ENCODE measurements at regions not wholly inside any gene's neighbourhood (a gene's known extent, or its start where the extent isn't known, plus 50 kb on each side); places are given as distances from the start of the nearest gene placed in this dataset.
"Not testable (repeated sequence)": the region's sequence is repeated elsewhere in the genome, so short reads cannot be mapped to it uniquely, and the experiment has no call there.

DNA sequence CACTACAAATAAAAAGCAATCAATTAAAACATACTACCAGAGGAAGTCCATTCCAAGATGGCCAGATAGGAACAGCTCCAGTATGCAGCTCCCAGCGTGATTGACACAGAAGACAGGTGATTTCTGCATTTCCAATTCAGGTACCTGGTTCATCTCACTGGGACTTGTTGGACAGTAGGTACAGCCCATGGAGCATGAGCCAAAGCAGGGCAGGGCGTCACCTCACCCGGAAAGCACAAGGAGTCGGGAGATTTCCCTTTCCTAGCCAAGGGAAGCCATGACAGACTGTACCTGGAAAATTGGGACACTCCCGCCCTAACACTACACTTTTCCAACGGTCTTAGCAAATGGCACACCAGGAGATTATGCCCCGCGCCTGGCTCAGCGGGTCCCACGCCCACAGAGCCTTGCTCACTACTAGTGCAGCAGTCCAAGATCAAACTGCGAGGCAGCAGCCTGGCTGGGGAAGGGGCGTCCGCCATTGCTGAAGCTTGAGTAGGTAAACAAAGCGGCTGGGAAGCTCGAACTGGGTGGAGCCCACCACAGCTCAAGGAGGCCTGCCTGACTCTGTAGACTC, 106.0 kb downstream of the BUD13 start:
- not testable (repeated sequence) for DNase-seq

DNA sequence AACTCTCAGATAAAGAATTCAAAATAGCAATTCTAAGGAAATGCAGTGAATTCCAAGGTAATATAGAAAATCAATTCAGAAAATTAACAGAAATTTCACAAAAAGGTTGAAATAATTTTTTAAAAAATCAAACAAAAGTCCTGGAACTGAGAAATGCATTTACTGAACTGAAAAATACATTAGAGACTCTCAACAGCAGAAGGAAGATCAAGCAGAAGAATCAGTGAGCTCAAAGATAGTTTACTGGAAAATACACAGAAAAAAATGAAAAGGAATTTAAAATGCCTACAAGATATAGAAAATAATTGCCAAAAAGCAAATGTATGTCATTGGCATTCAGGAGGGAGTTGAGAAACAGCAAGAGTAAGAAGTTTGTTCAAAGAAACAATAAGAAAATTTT, 107.3 kb downstream of the BUD13 start:
- no peak for DNase-seq

DNA sequence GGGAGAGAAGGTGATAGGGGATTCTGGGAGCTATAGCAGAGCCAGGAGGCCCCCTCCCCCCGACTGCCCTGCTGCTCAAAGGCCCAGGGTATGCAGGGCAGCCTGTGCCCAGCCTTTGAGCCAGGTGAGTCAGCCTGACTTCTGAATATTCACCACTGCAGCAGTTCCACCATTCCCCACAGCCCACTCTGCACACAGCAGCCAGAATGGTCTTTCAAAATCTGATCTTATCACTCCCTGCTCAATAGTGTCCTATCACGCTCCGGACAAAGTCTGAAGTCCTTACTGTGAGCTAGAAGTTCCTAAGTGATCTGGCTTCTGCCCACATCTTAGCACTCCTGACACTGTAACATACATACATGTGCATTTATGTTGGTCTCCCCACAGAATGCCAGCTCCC, 111.7 kb downstream of the BUD13 start:
- no peak for DNase-seq

DNA sequence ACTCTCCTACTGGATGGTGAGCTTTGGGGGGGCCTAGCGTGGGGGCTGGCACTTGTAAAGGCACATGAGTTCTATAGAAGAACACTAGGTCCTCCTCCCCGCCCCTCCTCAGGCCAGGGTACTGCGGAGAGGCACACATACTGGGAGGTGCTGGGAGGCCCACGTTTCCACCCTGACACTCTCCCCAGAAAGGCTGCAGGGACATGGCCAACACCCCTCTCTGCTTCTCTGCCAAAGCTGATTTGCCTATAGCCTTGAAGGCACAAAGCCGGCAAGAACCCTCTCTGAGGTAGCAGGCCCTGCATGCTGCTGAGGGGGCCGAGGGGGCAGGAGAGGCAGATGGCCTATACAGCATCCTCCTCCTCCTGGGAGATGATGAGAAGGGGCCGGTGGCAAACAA, 112.8 kb downstream of the BUD13 start:
- no peak for DNase-seq

DNA sequence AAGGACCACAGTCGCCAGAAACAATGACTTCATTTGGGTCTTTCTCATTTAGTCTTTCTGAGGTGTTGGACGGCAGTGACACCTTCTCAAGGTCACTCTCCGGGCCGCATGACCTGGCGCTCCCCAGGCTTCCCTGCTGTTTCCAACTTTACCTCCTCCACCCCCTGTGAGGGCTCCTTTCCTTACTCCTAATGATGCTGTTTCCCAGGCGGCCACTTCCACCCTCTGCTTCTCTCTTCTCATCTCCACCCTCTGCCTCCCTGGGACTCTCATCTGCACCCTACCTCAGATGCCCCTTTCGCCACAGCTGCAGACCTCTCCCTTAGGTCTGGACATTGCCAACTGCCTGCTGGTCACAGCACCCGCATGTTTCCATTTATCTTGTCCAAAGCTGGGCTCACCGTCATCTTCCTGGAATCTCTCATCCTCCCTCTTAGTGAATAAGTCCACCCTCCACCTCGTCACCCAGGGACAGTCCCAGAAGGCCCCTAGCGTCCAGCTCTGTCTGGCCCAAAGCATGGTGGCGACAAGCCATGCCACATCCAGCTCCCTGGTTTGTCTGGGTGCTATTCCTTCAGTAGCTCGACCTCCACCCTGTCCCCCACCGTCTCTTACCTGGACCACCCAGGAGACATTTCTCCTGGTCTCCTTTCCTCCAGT, 113.8 kb downstream of the BUD13 start:
- no peak for DNase-seq

DNA sequence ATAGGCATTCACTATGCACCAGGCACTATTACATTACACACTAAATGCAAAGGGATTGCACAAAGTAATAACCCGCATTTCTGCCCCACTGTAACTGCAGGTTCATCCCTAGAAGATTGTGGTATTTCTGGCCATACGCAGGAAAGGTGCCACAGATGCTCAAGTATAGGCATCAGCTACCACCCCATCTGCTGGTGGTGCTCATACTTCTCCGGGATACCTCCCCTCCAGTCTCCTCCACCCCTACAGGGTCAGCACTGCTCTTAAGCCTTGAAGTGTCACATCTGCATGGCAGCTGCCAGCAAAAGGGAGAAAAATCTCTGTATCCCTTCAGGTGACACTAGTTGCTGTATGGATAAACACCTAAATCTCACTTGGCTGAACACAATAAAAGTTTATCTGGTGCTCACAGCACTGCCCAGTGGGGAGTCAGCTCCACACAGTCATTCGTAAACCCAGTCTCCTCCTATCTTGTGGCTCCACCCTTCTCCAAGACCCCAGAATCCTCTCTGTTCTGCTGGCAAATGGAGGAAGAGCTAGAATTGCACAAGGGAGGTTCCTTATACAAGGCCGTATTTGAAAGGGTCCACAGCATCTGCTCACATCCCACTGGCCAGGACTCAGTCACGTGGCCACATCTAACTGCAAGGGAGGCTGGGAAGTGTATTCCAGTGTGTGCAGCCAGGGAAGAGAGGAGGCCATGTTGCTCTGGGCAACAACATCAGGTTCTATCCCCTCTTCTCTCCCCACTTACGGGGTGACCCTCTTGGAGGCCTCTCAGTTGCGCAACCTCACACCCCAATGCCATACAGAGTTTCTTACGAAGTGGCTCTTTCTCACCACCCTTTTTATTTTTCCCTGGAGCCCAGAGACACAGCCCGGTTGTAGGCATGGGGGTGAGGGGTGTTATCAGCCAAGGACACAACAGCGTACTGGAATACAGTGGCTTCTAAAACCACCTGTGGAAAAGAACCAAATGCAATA, 114.7 kb downstream of the BUD13 start:
- DNase-seq: no peak

DNA sequence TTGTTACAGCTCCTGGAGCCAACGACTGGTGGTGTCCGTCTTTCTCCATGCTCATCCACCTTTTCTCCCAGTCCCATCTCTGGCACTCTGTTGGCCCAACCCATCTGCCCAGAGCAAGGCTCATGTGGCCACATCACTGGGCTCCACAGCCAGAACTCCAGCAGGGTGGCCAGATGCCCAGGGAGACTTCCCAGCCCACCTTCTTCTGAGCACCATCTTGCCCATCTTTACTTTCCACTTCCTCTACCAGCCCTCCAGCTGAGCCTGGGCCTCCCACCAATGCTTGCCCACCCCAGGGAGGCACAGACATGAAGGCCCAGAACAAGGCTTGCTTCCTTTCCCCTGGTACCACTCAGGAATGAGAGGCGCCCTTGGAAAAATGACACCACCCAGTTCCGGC, 116.8 kb downstream of the BUD13 start:
- no peak for DNase-seq

DNA sequence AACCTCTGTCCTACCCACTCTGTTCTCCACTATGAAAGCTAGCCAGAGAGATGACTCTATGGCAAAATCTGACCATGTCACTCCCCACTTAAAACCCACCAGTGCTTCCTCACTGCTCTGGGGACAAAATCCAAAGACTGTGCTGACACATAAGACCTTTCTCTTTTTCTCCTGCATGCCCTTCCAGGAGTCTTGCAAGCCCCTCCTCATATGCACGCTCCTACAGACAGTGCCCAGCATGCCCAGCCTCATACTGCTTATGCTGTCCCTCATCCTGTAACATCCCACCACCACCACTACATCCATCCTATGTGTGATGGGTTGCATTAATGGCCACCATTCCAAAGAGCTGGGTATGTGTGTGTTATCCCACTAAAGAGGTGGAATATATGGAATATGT, 118.3 kb downstream of the BUD13 start:
- no peak for DNase-seq

DNA sequence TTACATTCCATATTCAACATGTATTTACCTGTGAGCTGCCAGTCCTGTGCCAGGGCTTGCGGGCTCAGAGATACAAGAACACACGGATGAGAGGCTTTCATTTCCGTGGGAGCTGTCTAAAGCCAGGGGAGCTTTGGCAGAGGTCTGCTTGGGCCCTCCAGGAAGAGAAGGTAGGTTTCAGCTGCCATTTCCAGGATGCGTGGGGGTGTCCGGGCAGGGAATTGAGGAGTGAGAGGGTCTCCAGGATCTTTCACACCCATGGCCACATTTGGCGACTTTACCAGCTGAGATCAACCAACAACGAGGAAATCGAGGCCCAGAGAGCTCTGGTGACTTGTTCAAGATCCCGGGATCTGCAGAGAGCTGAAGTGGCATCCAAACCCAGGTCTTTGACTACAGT, 119.6 kb downstream of the BUD13 start:
- DNase-seq: no peak

DNA sequence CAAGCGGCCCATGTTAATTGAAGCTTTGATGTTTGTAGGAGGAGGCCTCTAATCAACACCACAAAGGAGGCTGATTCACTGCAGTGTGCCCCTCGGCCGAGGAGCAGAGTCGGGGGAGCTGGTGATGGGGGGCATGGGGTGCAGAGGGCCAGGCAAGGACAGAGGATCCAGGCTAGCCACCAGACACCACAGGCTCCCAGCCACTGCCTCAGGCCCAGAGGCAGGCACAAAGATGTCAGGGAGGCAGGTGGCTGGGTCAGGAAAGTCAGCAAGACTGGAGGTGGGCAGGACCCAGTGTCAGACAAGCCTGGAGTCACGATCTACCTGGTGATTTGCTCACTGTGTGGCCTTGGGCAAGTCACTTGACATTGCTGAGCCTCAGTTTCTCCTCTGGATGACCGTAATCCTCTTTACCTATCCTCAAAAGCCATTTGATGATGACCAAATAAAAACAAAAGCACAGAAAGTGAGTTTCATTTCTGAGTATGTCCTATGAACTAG, 121.0 kb downstream of the BUD13 start:
- no peak for DNase-seq

DNA sequence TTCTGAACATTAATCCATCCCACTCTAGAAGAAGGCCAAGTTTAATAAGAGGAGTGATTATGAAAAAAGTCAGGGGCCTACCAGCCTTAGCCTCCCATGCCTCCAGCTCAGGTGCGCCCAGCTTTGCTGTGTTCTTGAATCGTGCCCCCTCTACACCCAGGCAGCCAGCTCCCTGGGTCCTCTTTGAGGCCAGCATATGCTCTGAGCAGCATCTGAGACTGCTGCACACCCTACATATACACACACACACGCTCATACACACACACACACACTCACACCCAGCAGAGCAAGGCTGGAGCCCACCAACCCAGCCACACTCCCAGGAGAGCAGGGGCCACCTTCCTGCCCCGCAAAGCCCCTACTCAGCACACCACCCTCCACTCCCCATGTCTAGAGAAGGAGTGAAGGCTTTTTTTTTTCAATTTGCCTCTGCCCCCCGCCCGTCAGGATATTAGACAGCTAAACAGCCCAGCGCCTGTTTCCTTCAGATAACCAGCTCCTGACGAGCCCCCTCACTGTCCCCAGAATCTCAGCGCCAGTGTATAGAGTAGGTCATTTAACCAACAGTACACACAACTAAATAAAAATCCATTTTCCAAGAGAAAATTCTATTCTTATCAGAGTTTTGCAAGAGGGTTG, 121.6 kb downstream of the BUD13 start:
- DNase-seq: no peak

DNA sequence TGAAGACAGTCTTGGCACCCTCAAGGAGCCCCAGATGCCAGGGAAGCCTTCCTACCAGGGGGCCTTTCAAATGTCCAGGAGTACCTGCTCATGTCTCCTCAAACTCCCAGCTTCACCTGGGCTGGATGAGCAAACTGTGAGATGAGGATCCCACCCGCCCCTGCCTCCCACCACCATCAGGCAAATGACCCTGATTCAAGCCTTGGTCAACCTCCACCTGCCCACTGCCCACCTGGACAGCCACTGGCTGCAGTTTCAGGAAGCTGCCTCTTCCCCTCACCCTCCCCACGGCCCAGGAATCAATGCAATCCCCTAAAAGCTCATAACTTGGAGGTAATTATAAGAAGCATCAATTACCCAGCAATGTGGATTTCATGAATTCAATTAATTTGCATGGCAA, 122.7 kb downstream of the BUD13 start:
- DNase-seq: no peak

DNA sequence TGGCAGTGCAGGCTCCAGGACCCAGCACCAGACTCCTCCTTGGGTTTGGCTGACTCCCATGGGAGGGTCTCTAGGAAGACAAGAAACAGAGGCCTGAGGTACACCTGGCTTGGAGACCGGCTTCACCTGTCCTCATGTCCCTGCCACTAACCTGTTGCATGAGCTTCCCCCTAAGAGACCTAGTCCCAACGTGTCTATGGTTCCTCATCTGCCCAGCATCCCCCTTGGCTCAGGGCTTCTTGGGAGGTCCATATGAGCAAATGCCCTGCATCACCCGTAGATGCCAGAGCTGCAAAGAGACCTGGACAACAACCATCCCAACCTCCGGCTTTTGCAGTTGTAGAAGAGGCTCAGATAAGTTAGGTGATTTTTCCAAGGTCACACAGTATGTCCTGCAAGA, 123.5 kb downstream of the BUD13 start:
- DNase-seq: no peak

DNA sequence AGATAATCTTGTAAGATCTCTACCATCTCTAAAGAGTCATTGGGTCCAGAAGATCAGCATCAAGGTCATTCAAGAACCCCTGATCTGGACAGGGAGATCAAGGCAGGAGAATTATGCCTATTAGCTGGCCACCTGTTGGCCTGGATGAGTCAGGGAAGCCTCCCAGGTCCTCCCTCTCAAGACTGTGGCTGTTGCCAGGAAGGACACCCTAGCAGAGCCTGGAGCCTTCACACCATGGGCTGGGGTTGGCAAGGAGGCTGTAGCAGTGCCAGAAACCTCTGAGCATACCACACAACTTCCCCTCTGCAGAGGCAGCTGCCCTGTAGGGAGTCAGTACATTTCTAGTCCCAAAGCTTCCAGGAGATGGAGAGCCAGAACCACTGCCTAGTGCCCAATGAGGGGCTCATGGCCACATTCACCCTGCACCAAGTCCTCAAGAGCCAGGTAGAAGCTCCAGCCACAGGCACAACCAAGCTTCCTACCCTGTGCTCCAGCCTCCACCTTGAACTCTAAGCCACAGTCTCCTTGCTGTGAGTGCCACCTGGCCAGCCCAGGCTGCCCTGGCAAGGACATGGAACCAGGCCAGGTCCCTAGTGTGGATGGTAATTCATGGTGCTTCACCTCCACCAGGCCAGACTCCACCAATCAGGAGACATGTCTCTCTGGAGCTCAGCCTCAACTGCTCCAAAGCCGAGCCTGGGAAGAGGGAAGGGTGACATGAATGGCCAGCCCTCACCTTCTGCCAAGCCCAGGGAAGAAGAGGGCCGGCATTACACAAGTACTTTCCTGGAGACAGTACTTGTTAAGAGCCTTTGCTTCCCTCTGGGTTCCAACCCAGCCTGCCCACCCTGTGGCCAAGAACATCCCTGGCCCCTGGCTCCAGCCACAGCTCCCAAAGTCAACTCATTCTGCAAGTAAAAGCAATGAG, 124.3 kb downstream of the BUD13 start:
- DNase-seq: no peak

DNA sequence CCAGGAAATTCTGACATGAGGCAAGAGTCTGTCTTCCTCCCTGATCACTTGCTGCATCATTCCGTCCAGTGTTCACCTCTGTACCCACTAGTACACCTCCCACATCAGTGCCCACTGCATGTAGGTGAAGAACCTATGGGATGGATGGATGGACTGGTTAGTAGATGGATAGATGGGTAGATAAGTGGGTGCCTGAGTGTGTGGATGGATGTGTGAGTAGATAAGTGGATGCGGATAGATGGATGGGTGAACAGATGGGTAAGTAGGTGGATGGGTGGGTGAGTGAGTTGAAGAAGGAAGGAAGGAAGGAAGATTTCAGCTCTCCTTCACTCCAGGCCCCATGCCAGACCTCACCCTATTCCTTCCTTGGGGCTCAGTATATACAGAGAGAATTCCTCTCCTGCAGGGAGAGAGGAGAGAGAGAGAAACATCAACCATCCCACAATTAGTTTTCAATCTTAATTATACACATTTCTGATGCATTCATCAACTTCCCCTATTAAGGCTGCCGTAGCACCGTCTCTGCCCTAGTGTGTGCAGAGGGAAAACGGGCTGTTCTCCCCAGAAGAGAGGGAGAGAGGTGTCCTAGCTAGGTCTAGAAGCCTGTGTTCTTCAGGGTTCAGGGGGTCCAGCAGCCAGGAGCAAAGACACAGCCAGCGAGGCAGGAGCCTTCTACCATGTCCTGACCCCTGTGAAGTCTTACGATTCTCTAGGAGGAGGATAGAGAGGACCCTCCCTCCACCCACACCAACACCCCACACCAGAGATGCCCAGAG, 125.3 kb downstream of the BUD13 start:
- no peak for DNase-seq

DNA sequence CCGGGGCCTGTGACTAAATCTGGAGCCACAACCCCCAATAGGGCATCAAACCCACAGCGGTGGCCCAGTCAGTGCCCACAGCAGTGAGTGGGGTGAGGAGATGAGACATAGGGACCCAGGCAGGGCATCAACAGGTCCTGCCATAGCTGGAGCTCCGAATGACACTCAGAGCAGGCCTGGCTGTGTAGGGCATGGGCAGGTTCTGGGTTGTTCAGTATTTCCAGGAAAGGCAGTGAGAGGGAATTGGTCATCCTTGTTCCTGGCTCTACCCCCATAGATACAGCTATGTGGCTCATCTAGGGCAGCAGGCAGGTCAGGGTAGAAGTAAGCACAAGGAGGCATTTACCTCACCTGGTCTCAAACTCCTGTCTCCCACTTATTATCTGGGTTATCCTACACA, 126.6 kb downstream of the BUD13 start:
- DNase-seq: no peak

DNA sequence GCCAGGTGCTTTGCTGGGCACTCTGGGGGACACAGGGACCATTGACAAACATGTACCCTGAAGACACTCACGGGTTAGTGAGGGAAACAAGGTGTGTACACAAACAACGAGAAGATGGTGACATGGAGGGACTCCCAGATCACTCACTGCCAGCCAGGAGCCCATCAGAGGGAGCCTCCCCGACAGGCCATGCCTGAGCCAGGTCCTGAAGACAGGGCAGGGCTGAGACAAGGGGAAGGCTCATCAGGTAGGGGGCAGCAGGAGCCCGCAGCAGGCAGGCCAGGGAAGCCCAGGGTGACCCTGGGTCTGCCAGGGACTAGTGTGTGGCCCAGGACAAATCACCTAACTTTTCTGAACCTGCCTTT, 127.9 kb downstream of the BUD13 start:
- no peak for DNase-seq

DNA sequence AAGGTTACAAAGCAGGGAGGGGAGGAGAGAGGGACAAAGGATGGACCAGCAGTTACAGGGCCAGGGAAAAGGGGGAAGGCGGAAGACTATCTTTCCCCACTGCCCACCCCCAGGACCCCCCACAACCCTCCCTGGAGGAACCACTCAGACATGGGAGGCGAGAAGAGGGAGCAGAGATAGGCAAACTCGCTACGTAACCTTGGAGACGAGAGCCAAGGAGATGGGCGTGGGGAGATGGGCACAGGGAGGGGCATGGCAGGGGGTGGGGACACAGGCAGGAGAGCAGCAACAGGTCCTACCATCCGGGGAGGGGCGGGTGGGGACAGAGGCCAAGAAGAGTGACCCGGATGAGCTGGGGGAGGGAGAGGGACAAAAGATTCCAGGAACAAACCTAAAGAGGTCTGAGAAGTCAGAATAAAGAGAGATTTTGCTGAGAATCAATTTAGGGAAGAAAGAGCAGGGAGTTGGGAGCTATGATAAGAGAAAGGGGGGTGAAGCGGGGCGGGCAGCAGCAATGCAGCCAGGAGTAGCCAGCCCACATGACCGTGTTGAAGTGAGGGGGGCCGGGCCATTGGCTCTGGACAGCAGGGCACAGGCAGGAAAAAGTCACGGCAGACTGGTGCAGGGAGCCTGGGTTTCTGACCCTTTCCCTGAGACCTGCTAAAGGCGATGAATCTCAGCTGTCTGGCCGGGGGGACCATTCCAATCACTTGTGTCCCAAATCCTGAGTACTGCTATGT, 128.4 kb downstream of the BUD13 start:
- DNase-seq: no peak

DNA sequence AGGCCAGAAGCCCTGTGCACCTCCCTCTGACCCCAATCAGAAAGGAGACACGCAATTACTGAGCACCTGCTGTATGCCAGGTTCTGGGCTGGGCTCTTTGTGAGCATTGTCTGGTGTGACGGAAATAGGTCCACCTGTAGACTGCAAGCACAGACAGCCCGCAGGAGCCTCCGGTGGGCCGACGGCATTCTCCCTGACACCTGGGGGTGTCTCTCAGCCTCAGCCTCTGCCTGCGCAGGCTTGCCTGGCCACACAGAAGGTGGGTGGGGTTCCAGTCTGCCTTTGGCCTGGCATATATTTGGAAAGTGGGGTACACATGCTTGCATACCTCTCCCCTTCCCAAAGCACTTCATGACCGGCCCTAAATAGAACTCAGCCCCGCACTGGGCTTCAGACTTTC, 129.3 kb downstream of the BUD13 start:
- DNase-seq: no peak

DNA sequence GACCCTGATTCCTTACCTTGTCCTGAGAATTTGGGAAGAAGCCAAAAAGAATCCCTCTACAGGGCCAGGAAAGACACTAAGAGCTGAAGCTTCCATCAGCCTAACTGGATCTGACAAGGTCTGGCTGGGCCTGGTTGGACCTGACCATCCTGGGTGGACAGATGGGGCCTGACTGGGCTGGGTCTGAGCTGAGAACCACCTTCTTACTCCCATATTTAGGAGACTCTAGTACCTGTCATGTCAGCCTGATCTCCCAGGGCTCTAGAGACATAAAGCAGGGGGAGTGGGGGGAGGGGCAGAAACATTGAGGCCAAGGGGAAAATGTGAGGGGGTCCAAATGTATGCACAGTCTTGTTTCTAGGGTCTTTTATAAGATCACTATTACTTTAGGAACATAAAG, 129.9 kb downstream of the BUD13 start:
- DNase-seq: no peak

DNA sequence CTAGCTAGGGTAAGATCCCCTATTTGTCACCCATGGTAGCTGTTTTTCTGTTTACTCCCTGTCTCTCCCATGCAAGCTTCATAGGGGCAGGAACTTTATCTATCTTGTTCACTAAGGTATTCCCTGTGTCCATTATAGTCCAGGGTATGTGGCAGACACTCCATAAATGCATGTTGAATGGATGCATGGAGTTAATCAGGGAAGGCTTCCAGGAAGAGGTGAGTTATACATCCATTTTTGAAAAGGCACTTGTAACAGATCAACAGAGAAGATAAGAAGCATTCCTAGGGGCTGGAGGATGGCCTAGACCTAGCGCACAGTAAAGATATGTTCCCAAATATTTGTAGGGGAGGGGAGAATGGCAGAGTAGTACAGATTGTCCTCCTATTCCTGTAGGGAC, 130.3 kb downstream of the BUD13 start:
- no peak for DNase-seq
